H1 (cell line): ENCODE measurements at regions not wholly inside any gene's neighbourhood (a gene's known extent, or its start where the extent isn't known, plus 50 kb on each side); places are given as distances from the start of the nearest gene placed in this dataset.

Experiments
- JUND ChIP-seq: IDR thresholded peaks from 2 replicates; pipeline ENCODE4 v1.6.1; 2011; ENCODE audit warnings: mild to moderate bottlenecking, improper control_type of control experiment, low read length
- TAF1 ChIP-seq: IDR thresholded peaks from 2 replicates; pipeline ENCODE4 v1.6.1; 2011; ENCODE audit warnings: mild to moderate bottlenecking, low read depth, low read length
- TAF7 ChIP-seq: optimal IDR thresholded peaks from 2 replicates; pipeline ENCODE3; 2011; ENCODE audit warnings: low read depth, mild to moderate bottlenecking, inconsistent platforms, low read length, moderate library complexity, borderline replicate concordance

- no peak for TF ChIP-seq TAF7
- no peak for TF ChIP-seq JUND
- TF ChIP-seq TAF1, result no peak
Observed at GRCh38 chr14:100666851-100667250, 59.8 kb upstream of the DLK1 start (continued).
